Activated T-cell treated with anti-CD3 and anti-CD28 coated beads for 4 hours (primary cell): ENCODE measurements at regions not wholly inside any gene's neighbourhood (a gene's known extent, or its start where the extent isn't known, plus 50 kb on each side); places are given as distances from the start of the nearest gene placed in this dataset.
"Not testable (repeated sequence)": the region's sequence is repeated elsewhere in the genome, so short reads cannot be mapped to it uniquely, and the experiment has no call there.

Experiments used
- DNase-seq: peaks from one replicate; pipeline ENCODE4 v3.0.0-alpha.2; 2020

- no peak for DNase-seq
Observed at GRCh38 chr11:64428693-64429092, 69.7 kb downstream of the RPS6KA4 start.

- DNase-seq: no peak
Observed at GRCh38 chr11:64429970-64430369, 71.0 kb downstream of the RPS6KA4 start.

- DNase-seq: no peak
Observed at GRCh38 chr11:64430645-64431044, 71.7 kb downstream of the RPS6KA4 start.

GRCh38 chr11:64436000-64436399 lies 77.0 kb downstream of the RPS6KA4 start:
- no peak for DNase-seq

GRCh38 chr11:64437426-64437825 lies 78.5 kb downstream of the RPS6KA4 start:
- DNase-seq: no peak

- no peak for DNase-seq
Observed at GRCh38 chr11:64438986-64439771, 80.2 kb downstream of the RPS6KA4 start.

GRCh38 chr11:64439772-64440491 lies 81.0 kb downstream of the RPS6KA4 start:
- not testable (repeated sequence) for DNase-seq

- DNase-seq: no peak
Observed at GRCh38 chr11:64441127-64441526, 82.2 kb downstream of the RPS6KA4 start.

- DNase-seq: no peak
Observed at GRCh38 chr11:64443001-64443400, 84.0 kb downstream of the RPS6KA4 start.

- DNase-seq: no peak
Observed at GRCh38 chr11:64444838-64445441, 86.0 kb downstream of the RPS6KA4 start.

GRCh38 chr11:64445651-64446050 lies 86.7 kb downstream of the RPS6KA4 start:
- no peak for DNase-seq

- no peak for DNase-seq
Observed at GRCh38 chr11:64447831-64448598, 89.1 kb downstream of the RPS6KA4 start.

- peak; percentile 53 for DNase-seq
Observed at GRCh38 chr11:64448599-64449380, 89.8 kb downstream of the RPS6KA4 start.

- DNase-seq: peak; percentile 63
Observed at GRCh38 chr11:64449381-64450167, 90.6 kb downstream of the RPS6KA4 start.

- no peak for DNase-seq
Observed at GRCh38 chr11:64450168-64450560, 91.2 kb downstream of the RPS6KA4 start.

GRCh38 chr11:64451856-64452255 lies 92.9 kb downstream of the RPS6KA4 start:
- no peak for DNase-seq

GRCh38 chr11:64453466-64453865 lies 94.5 kb downstream of the RPS6KA4 start:
- DNase-seq: no peak

GRCh38 chr11:64455456-64456261 lies 96.7 kb downstream of the RPS6KA4 start:
- no peak for DNase-seq

GRCh38 chr11:64456509-64457320 lies 97.8 kb downstream of the RPS6KA4 start:
- no peak for DNase-seq
